DND-41 (cell line): ENCODE measurements at regions not wholly inside any gene's neighbourhood (a gene's known extent, or its start where the extent isn't known, plus 50 kb on each side); places are given as distances from the start of the nearest gene placed in this dataset.

ENCODE experiments used
- ATAC-seq: fragments of 200-7000 bp; cut with Tn5 transposase; 3 replicates; pipeline ENCODE4 v1.9.1; 2021; ENCODE audit warnings: low read depth; ENCODE audit not compliant: insufficient read depth
- DNase-seq: peaks from one replicate; pipeline ENCODE4 v3.0.0-alpha.2; 2020
- H2AFZ ChIP-seq: 2 replicates; pipeline ENCODE4 v1.6.0; 2012; ENCODE audit warnings: low read depth, low read length
- H3K27ac ChIP-seq: 2 replicates; pipeline ENCODE4 v1.5.1; 2012; ENCODE audit warnings: low read length, inconsistent platforms
- H3K27me3 ChIP-seq: fragments of 200-600 bp; sonication (generic); 2 replicates; pipeline ENCODE4 v1.6.0; 2012; ENCODE audit warnings: low read length, mild to moderate bottlenecking, inconsistent platforms; ENCODE audit not compliant: insufficient read depth, poor library complexity
- H3K36me3 ChIP-seq: 2 replicates; pipeline ENCODE4 v1.5.1; 2012; ENCODE audit warnings: low read length, inconsistent platforms; ENCODE audit not compliant: insufficient read depth
- H3K4me1 ChIP-seq: 2 replicates; pipeline ENCODE4 v1.5.1; 2012; ENCODE audit warnings: mild to moderate bottlenecking, low read length; ENCODE audit not compliant: insufficient read depth
- H3K4me2 ChIP-seq: 2 replicates; pipeline ENCODE4 v1.6.0; 2012; ENCODE audit warnings: mild to moderate bottlenecking, moderate library complexity, low read length, inconsistent platforms; ENCODE audit not compliant: insufficient read depth
- H3K4me3 ChIP-seq, 2 experiments: fragments of 200-600 bp in 1 of 2; shearing (Covaris generic) in 1 of 2; 2 replicates each; pipeline ENCODE4 v1.5.1; 2012 to 2016; ENCODE audit warnings: inconsistent platforms in 2 of 2, low read length in 2 of 2, mild to moderate bottlenecking in 2 of 2, low read depth in 1 of 2, moderate library complexity in 1 of 2
- H3K79me2 ChIP-seq: 2 replicates; pipeline ENCODE4 v1.6.0; 2012; ENCODE audit warnings: low read length, inconsistent platforms; ENCODE audit not compliant: insufficient read depth
- H3K9ac ChIP-seq: 2 replicates; pipeline ENCODE4 v1.6.0; 2012; ENCODE audit warnings: low read depth, mild to moderate bottlenecking, inconsistent platforms, low read length, moderate library complexity
- H3K9me3 ChIP-seq: 2 replicates; pipeline ENCODE4 v1.5.1; 2012; ENCODE audit warnings: low read length, moderate library complexity, mild to moderate bottlenecking, inconsistent platforms; ENCODE audit not compliant: insufficient read depth, severe bottlenecking
- H4K20me1 ChIP-seq: 2 replicates; pipeline ENCODE4 v1.6.0; 2012; ENCODE audit warnings: low read length; ENCODE audit not compliant: insufficient read depth
- EZH2 ChIP-seq: IDR thresholded peaks from 3 replicates; pipeline ENCODE4 v1.6.1; 2012; ENCODE audit warnings: borderline replicate concordance, low read depth, mild to moderate bottlenecking, moderate library complexity, low read length, inconsistent platforms; ENCODE audit not compliant: severe bottlenecking
- TF ChIP-seq, protein P1 (sequence below): IDR thresholded peaks from 2 replicates; pipeline ENCODE4 v1.5.1; 2012; ENCODE audit warnings: borderline replicate concordance, low read length, moderate library complexity, mild to moderate bottlenecking; ENCODE audit not compliant: poor library complexity, severe bottlenecking; ENCODE audit errors: extremely low read depth

DNA sequence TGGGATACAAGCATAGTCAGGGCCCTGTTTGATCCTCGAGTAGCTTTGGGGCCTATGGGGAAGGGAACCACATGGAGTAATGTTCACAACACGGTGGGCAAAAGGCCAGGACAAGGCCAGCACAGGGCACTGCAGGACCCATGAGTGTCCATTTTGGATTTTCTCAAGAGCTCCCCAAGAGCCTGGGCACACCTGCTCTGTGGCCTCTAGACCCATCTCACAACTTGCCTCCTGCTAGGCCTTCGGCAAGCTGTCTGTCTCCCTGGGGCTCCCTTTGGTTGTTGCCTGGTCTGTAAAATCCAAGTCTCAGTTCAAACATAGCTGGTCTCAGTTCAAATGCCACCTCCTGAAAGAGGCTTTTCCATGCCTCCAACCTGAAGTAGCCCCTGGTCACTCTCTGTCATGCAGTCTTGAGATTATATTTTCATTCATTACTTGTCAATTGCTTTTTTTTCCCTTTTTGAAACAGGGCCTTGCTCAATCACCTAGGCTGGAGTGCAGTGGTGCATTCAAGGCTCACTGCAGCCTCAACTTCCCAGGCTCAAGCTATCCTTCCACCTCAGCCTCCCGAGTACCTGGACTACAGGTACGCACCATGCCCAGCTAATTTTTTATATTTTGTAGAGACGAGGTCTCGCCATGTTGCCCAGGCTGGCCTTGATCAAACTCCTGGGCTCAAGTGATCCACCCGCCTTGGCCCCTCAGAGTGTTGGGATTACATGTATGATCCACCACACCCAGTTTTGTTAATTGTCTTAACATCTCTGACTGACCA, 107.4 kb downstream of the MATN1 start:
- Histone ChIP-seq H3K4me1 (no peaks in the 10 kb centered on the region), H3K4me3 (no peak overlapping the region)

DNA sequence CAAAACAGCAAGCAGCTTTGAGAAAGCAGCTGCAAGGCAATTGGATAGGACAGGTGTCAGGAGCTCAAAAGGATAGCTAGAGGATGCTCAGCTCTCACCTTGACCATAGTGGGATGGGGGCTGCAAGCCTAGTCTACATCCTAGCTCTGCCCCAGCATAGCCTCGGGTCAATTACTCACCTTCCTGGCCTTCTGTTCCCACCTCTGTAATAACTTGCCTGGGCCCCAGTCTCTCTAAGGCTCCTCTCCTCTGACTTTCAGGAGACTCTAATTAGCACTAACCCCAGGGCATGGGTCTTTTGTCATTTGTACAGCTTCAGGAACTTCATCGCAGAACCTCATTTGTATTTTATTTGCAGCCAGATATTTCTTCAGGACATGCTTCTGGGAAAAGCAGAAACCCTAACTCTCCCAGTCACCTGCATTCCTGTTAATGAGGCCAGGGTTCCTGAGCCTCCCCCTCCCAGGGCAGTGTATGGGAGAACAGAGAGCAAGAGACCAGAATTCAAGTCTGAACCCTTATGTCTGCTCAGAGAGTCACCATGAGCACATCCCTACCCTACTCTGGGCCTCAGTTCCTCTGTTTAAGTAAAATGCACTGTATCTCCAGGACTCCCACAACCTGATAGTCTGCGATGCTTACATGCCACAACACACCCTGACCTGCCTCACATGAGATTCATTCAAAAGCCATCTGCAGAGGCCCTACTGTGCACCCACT, 108.1 kb downstream of the MATN1 start:
- Histone ChIP-seq H3K4me3 (no peak overlapping the region), H3K9ac (no peak overlapping the region), H3K27me3 (peaks cover 13% of the 10 kb centered on the region), H3K36me3 (no peaks in the 10 kb centered on the region), H3K4me1 (no peaks in the 10 kb centered on the region), H3K27ac (no peak overlapping the region), H3K4me2 (no peak overlapping the region), H4K20me1 (no peaks in the 10 kb centered on the region), H3K79me2 (no peaks in the 10 kb centered on the region), H3K9me3 (no peaks in the 10 kb centered on the region), H2AFZ (no peak overlapping the region)
- DNase-seq (no peak), ATAC-seq (no peak)
- no peak for TF ChIP-seq EZH2
- TF ChIP-seq, protein P1, sequence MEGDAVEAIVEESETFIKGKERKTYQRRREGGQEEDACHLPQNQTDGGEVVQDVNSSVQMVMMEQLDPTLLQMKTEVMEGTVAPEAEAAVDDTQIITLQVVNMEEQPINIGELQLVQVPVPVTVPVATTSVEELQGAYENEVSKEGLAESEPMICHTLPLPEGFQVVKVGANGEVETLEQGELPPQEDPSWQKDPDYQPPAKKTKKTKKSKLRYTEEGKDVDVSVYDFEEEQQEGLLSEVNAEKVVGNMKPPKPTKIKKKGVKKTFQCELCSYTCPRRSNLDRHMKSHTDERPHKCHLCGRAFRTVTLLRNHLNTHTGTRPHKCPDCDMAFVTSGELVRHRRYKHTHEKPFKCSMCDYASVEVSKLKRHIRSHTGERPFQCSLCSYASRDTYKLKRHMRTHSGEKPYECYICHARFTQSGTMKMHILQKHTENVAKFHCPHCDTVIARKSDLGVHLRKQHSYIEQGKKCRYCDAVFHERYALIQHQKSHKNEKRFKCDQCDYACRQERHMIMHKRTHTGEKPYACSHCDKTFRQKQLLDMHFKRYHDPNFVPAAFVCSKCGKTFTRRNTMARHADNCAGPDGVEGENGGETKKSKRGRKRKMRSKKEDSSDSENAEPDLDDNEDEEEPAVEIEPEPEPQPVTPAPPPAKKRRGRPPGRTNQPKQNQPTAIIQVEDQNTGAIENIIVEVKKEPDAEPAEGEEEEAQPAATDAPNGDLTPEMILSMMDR = no peak

More for the DNA sequence above, 107.4 kb downstream of the MATN1 start:
- no peak overlapping the region for H3K27ac ChIP-seq
- H2AFZ ChIP-seq = no peak overlapping the region
- peaks cover 13% of the 10 kb centered on the region for H3K27me3 ChIP-seq
- no peak for DNase-seq
- H3K9me3 ChIP-seq = no peaks in the 10 kb centered on the region
- no peaks in the 10 kb centered on the region for H3K36me3 ChIP-seq
- TF ChIP-seq, protein P1 = no peak
- no peak for TF ChIP-seq EZH2
- no peaks in the 10 kb centered on the region for H3K79me2 ChIP-seq
- no peak for ATAC-seq
- no peak overlapping the region for H3K9ac ChIP-seq
- no peak overlapping the region for H3K4me2 ChIP-seq
- H4K20me1 ChIP-seq = no peaks in the 10 kb centered on the region

DNA sequence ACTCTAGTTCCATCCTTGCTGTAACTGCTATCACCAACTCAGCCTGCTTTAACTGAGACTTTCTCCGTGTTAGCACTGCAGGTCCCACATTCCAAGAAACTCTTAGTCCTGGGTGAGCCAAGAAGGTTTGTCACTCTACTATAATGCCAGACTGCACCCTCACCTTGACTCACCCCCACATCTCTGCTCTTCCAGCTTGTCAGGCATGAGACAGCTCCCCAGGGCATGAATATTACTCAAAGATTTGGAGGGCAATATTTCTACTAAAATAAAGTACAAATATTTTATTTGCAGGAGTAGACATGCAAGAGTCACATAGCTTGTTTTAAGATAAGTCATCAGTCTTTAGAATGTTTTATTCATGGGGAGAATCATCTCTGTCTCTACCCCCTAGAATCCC, 110.2 kb downstream of the MATN1 start:
- no peak overlapping the region for H3K27ac ChIP-seq

More for the DNA sequence above, 110.2 kb downstream of the MATN1 start:
- Histone ChIP-seq H2AFZ (no peak overlapping the region), H3K79me2 (no peaks in the 10 kb centered on the region), H3K4me2 (no peak overlapping the region), H3K4me1 (no peaks in the 10 kb centered on the region), H3K27me3 (peaks cover 4% of the 10 kb centered on the region), H3K9ac (no peak overlapping the region), H3K36me3 (no peaks in the 10 kb centered on the region), H3K9me3 (no peaks in the 10 kb centered on the region), H4K20me1 (no peaks in the 10 kb centered on the region), H3K4me3 (no peak overlapping the region)
- DNase-seq (no peak), ATAC-seq (no peak)
- TF ChIP-seq, protein P1 = no peak
- TF ChIP-seq EZH2 = no peak
